ENCODE measurements at regions not wholly inside any gene's neighbourhood (a gene's known extent, or its start where the extent isn't known, plus 50 kb on each side); places are given as distances from the start of the nearest gene placed in this dataset.

GRCh38 chr2:166634706-166635105 lies 140.7 kb upstream of the SCN7A start:
- no peak for DNase-seq

- peak; percentile 80 for DNase-seq
Measured at GRCh38 chr2:166632616-166633015, 138.6 kb upstream of the SCN7A start.

GRCh38 chr2:166628478-166629136 lies 134.6 kb upstream of the SCN7A start:
- DNase-seq: no peak

- no peak for DNase-seq
Measured at GRCh38 chr2:166627893-166628292, 133.8 kb upstream of the SCN7A start.

DNA sequence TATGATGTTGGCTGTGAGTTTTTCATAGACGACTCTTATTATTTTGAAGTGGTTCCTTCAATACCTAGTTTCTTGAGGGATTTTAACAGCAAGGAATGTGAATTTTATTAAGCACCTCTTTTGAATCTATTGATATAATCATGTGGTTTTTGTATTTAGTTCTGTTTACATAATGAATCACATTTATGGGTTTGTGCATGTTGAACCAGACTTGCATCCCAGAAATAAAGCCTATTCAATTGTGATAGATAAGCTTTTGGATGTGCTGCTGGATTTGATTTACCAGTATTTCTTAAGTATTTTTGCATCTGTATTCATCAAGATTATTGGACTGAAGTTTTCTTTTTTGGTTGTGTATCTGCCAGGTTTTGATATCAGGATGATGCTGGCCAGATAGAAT lies 131.6 kb upstream of the SCN7A start:
- no peak for DNase-seq

GRCh38 chr2:166614503-166614902 lies 120.5 kb upstream of the SCN7A start:
- DNase-seq: no peak

- no peak for DNase-seq
Measured at GRCh38 chr2:166614029-166614428, 120.0 kb upstream of the SCN7A start.

- no peak for DNase-seq
Measured at GRCh38 chr2:166613226-166613625, 119.2 kb upstream of the SCN7A start.

DNA sequence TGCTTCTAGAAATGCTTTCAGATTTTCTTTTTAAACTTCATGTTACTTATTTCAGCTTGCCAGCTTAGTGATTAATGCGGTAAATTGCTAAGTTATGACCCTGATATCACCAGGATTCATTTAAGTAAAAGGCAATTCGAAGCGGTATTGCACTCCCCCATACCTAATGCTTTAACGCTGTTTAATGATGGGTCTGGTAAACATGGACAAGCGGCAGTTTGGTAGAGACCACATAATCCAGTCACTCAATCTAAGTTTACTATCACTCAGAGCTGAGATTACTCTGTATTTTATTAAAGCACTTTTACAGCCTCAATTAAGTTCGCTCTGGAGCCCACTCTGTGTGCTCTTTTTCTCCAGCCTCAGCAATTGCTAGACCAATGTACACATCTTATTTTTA lies 118.2 kb upstream of the SCN7A start:
- no peak for DNase-seq

- DNase-seq: no peak
Measured at GRCh38 chr2:166610913-166611305, 116.9 kb upstream of the SCN7A start.

DNA sequence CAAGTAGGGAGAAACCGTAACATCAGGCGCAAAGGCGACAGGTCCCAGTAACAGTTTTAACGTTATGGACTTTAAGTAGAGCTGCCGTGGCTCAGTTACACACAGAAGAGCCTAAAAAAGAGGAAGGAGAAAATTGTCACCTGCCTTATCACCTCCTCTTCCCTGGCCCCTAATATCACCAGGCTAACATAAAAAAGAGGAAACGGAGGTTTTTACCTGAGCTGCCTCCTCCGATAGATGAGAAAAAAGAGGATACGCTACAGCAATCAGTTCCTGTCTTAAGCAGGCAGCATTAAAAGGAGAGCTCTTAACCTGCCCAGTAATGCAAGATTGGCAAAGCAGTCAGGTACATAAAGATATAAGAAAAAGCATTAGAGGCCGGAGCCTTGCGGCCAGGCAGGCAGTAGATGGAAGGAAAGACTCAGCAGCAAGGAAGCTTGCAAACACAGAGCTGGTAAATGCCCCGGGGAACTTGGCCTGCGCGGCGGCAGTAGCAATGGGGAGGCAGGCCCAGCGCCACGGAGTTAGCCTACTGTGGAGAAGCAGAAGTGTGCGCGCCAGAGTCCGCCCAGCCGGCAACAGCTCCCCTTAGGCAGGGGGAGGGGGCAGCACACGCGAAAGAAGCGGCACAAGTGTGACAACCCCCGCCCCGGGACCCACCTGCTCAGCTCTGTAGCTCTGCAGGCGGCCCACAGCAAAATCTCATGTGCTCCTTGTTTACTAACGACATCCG lies 116.3 kb upstream of the SCN7A start:
- DNase-seq: no peak

DNA sequence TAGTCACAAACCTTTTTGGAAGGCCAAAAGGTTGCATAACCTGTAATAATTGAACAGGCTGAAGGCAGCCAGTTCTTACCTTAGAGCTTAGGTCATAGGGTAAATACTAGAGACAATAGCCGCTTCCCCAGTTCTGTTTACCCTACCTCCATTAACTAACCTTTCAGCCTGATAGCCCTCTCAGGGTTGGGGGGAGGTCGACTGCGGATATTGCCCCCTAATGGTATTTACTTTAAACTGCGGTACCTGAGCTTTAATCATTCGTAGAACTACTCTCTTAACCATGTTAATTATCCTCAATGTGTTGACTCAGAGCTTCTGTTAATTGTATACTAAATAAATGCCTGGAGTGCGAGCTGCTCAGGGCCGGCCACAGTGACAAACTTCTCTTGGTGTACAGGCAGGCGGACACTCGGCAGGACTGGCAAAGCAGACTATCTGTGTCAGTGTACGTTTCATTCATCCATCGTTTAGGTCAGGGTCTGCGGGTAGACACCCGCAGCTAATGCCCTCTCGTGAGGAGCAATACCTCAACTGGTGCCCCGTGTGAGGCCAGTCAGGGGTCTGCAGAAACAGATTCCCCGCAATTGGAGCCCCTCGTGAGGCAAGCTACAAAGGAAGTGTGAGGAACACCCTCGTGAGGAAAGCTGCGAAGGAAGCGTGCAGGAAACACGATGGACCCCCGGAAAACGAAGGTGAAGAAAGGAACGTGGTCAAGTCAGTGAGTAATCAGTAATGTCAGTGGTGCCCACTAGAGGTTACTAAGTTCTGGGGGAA lies 115.3 kb upstream of the SCN7A start:
- no peak for DNase-seq

GRCh38 chr2:166607880-166608279 lies 113.8 kb upstream of the SCN7A start:
- DNase-seq: no peak

DNA sequence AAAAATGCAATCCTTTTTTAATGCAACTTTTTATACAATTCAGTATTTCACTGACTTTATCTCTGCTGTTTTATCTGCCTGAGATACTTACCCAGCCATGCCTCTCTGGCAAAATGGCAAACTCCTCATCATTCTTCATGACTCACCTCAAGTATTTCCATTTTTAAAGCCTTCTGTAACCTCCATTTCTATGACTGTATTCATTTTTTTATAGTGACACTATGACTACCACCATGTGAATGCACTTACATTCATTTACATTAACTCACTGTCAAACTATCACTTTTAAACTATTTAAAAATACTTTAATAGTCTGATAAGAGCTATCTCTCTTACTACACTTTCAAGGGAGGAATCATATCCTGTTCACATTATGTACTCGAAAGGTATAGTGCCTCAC lies 99.4 kb upstream of the SCN7A start:
- peak; percentile 81 for DNase-seq

DNA sequence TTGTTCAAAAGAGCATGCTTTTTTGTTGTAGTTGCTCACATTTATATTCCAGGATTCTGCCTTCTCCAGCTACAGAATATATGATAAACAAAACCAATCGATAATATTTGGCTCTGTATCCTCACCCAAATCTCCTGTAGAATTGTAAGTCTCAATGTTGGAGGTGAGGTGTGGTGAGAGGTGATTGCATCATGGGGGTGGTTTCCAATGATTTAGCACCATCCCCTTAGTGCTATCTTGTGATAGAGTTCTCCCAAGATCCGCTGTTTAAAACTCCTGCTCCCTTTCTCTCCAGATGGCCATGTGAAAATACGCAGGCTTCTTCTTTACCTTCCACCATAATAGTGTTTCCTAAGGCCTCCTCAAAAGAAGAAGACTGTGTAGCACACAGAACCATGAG lies 98.7 kb upstream of the SCN7A start:
- no peak for DNase-seq

DNA sequence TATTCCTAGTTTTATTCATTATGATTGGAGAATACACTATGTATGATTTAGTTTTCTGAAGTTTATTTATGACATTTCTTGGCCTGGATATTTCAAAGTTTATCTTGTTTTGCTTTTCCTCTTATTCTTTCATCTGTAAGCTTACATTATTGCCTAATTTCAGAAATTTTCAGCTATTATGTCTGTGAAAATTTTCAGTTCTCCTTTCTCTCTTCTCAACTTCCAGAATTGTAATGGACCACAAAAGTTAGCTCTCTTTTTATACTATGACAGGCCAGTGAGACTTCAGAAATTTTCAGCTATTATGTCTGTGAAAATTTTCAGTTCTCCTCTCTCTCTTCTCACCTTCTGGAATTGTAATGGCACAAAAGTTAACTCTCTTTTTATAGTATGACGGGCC lies 97.2 kb upstream of the SCN7A start:
- DNase-seq: no peak

DNA sequence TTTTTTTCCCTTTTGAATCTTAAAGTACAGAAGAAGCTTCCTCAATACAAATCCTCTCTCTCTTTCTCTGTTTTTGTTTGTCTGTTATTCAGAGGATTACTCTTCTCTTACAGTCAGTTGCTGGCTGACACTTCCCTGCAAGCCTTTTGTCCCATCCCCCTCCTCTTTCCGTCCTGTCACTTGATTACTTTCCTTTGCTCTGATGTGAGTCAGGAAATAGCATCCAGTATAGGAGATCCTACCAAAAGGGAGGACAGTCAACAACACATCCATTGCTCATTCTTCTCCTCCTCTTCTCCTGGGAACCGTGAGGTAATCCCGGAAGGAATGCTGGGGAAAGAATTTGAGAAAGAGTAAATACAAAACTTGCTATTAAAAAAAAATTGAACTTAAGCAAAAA lies 79.3 kb upstream of the SCN7A start:
- peak; percentile 63 for DNase-seq

- DNase-seq: no peak
Measured at GRCh38 chr2:166572937-166573336, 78.9 kb upstream of the SCN7A start.

DNA sequence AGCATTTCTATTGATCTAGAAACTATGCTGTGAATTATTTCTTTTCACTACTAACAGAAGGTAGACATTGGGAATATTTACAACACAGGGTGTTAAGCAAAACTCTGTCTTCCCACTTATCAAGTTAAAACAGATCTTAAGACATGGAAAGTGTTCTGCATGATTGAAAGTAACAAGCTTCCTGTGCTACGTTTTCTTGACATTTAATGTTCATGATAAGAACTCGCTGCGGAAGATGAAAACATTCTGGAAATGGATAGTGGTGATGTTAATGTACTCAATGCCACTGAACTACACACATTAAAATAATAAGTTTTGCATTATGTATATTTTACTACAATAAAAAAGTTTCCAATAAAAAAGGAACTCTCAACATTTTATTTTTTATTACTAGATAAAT lies 74.4 kb upstream of the SCN7A start:
- DNase-seq: no peak

GRCh38 chr2:166565501-166565900 lies 71.5 kb upstream of the SCN7A start:
- no peak for DNase-seq

DNA sequence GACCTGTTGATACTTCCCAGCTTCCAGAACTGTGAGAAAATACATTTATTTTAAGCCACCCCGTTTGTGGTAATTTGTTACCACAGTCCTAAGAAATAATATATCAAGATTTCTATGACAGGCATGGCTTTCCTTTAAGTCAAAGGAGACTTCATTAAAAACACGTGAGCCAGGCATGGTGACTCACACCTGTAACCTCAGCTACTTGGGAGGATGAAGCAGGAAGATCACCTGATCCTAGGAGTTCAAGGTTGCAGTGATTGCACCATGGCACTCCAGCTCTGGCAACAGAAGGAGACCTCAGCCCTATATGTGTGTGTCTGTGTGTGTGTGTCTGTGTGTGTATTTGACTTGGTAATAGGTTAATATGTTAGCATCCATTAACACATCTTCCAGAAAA lies 69.8 kb upstream of the SCN7A start:
- no peak for DNase-seq

GRCh38 chr2:166560022-166560421 lies 66.0 kb upstream of the SCN7A start:
- no peak for DNase-seq

- DNase-seq: no peak
Measured at GRCh38 chr2:166550923-166551322, 56.9 kb upstream of the SCN7A start.

DNA sequence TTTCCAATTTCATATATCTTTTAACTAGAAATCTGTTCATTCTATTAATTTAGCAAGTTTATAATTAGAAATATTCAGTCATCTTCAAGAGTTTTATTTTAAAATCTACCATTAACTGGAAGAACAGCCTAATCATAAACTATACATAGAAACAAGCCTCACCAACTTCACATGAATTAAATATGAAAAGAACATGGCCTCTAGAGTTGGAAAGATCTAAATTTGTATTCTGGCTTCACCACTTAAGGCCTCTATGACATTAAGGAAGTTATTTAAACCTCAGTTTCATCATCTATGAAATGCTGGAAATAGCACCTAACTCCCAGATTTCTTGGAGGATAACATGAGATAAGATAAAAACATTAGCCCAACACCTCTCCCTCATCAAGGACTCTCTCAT lies 51.4 kb upstream of the SCN7A start:
- DNase-seq: no peak
